ENCODE measurements at regions not wholly inside any gene's neighbourhood (a gene's known extent, or its start where the extent isn't known, plus 50 kb on each side); places are given as distances from the start of the nearest gene placed in this dataset.

GRCh38 chr11:62046568-62047100 is 77.2 kb upstream of the INCENP start:
- H3K9me3 ChIP-seq = no peaks in the 10 kb centered on the region
- no peak for TF ChIP-seq CTCF (IDR thresholded peaks at IDR 0.05)
- TF ChIP-seq POLR2A (IDR thresholded peaks at IDR 0.05) = no peak
- H3K27ac ChIP-seq = peak overlapping the region in 2 of 4 donors; percentile 42 to 73
- H3K27me3 ChIP-seq = peaks cover 0 to 7% (median 0%) of the 10 kb centered on the region in 4 donors
- intact Hi-C loops (cut with DNase I) = no loop called here
- H3K36me3 ChIP-seq = no peaks in the 10 kb centered on the region
- H3K4me3 ChIP-seq = no peak overlapping the region
- peaks cover 4 to 84% (median 19%) of the 10 kb centered on the region in 3 donors for H3K4me1 ChIP-seq
- 59 to 61% methylated on average over 6 to 7 of the region's 8 CpGs for WGBS, 2 donors
- no peak for DNase-seq

GRCh38 chr11:62044639-62045121 is 77.2 kb upstream of the FTH1 start:
- intact Hi-C loops (cut with DNase I) = no loop called here
- TF ChIP-seq POLR2A (IDR thresholded peaks at IDR 0.05) = no peak
- TF ChIP-seq CTCF (IDR thresholded peaks at IDR 0.05) = no peak
- H3K4me3 ChIP-seq = no peak overlapping the region
- peaks cover 4 to 79% (median 19%) of the 10 kb centered on the region in 3 donors for H3K4me1 ChIP-seq
- peaks cover 0 to 7% (median 0%) of the 10 kb centered on the region in 4 donors for H3K27me3 ChIP-seq
- WGBS, 2 donors = 60 to 61% methylated on average over 8 of the region's 8 CpGs
- no peak for DNase-seq
- H3K27ac ChIP-seq = peak overlapping the region in 3 of 4 donors; percentile 5 to 73 (median 17)
- H3K9me3 ChIP-seq = no peaks in the 10 kb centered on the region
- H3K36me3 ChIP-seq = no peaks in the 10 kb centered on the region

GRCh38 chr11:62035293-62035692 is 67.9 kb upstream of the FTH1 start:
- no peaks in the 10 kb centered on the region for H3K27me3 ChIP-seq
- no peak for TF ChIP-seq CTCF (IDR thresholded peaks at IDR 0.05)
- TF ChIP-seq POLR2A (IDR thresholded peaks at IDR 0.05) = no peak
- no peaks in the 10 kb centered on the region for H3K36me3 ChIP-seq
- no peaks in the 10 kb centered on the region for H3K9me3 ChIP-seq
- no peak overlapping the region for H3K27ac ChIP-seq
- H3K4me1 ChIP-seq = peaks cover 0 to 33% (median 0%) of the 10 kb centered on the region in 3 donors
- intact Hi-C loops (cut with DNase I) = no loop called here
- no peak overlapping the region for H3K4me3 ChIP-seq
- DNase-seq = no peak

GRCh38 chr11:62034036-62034338 is 66.6 kb upstream of the FTH1 start:
- Histone ChIP-seq H3K4me1 (peaks cover 0 to 33% (median 0%) of the 10 kb centered on the region in 3 donors), H3K9me3 (no peaks in the 10 kb centered on the region), H3K27me3 (no peaks in the 10 kb centered on the region), H3K27ac (peak overlapping the region in 3 of 4 donors; percentile 57 to 79 (median 66)), H3K4me3 (no peak overlapping the region), H3K36me3 (no peaks in the 10 kb centered on the region)
- intact Hi-C loops (cut with DNase I) = no loop called here
- WGBS, 2 donors = 100% methylated on average over 1 of the region's 1 CpG; no CpG with 5 or more reads in 1 of the 2 donors
- TF ChIP-seq CTCF (IDR thresholded peaks at IDR 0.05) = no peak
- TF ChIP-seq POLR2A (IDR thresholded peaks at IDR 0.05) = no peak
- no peak for DNase-seq

DNA sequence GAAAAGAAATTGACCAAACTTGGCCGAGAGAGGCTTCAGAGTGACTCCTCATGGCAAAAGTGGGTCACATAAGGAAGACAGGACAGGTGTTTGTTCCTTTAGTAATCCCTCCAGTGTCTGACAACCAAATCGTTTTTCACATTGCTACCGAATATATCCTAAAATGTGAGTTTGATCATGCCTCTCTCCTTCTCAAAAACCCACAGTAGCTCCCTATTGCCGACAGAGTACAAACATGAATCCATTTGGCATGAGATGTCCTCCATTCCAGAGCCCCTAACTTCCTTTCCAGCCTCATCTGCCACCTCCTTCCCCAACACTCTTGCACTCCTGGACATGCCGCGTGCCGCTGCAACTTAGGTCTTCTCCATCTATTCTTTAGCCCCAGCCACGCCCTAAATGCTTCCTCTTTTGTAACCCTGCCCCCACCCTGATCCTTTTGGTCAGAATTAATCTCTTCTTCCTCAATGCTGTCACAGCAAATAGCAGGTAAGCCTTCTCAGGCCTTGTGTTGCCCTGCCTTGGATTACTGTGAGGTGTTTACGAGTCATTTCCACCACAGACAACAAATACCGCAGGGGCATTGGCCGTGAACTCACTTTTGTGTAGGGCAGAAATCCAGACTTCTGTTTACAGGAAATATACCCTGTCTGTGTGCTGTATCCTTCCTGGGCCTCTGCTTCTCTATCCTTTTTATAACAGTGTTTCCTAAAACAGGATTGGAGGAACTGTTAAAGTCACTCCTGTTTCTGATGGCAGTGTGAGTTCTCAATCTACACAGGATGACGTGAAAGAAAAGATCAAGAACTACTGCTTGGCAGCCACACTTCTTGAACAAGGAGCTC is 66.0 kb upstream of the FTH1 start:
- Histone ChIP-seq H3K36me3 (no peaks in the 10 kb centered on the region), H3K9me3 (no peaks in the 10 kb centered on the region), H3K4me1 (peaks cover 0 to 33% (median 0%) of the 10 kb centered on the region in 3 donors), H3K27me3 (no peaks in the 10 kb centered on the region), H3K27ac (peak overlapping the region in 3 of 4 donors; percentile 57 to 79 (median 66)), H3K4me3 (no peak overlapping the region)
- no peak for TF ChIP-seq POLR2A (IDR thresholded peaks at IDR 0.05)
- no peak for TF ChIP-seq CTCF (IDR thresholded peaks at IDR 0.05)
- DNase-seq = no peak
- intact Hi-C loops (cut with DNase I) = no loop called here
- WGBS, 2 donors = 55 to 59% methylated on average over 12 of the region's 12 CpGs
